SK-N-SH treated with all-trans-retinoic acid at 6 μM for 48 hours (cell line): ENCODE measurements at regions not wholly inside any gene's neighbourhood (a gene's known extent, or its start where the extent isn't known, plus 50 kb on each side); places are given as distances from the start of the nearest gene placed in this dataset.

Experiments used
- ATAC-seq: fragments of 200-7000 bp; cut with Tn5 transposase; 3 replicates; pipeline ENCODE4 v1.9.1; 2020; ENCODE audit warnings: mild to moderate bottlenecking, moderate library complexity
- ARNTL ChIP-seq: fragments of 450-650 bp; formaldehyde crosslinking; IDR thresholded peaks from 2 replicates; pipeline ENCODE4 v1.5.0; 2020; ENCODE audit warnings: low read depth, mild to moderate bottlenecking, moderate library complexity, borderline replicate concordance
- BACH2 ChIP-seq: fragments of 250-450 bp; sonication (Bioruptor Pico); IDR thresholded peaks from 2 replicates; pipeline ENCODE4 v1.9.0; 2021; ENCODE audit warnings: mild to moderate bottlenecking, borderline replicate concordance
- CSDC2 ChIP-seq: fragments of 250-450 bp; sonication (Bioruptor Pico); IDR thresholded peaks from 2 replicates; pipeline ENCODE4 v1.5.0; 2020; ENCODE audit warnings: mild to moderate bottlenecking, moderate library complexity
- ESRRG ChIP-seq: fragments of 250-450 bp; sonication (Bioruptor Pico); IDR thresholded peaks from 2 replicates; pipeline ENCODE4 v1.6.1; 2021; ENCODE audit warnings: mild to moderate bottlenecking
- ISL1 ChIP-seq: fragments of 250-450 bp; sonication (Bioruptor Pico); IDR thresholded peaks from 2 replicates; pipeline ENCODE4 v2.1.2; 2022; ENCODE audit warnings: mild to moderate bottlenecking, moderate library complexity
- PPARA ChIP-seq: fragments of 250-450 bp; sonication (Bioruptor Pico); IDR thresholded peaks from 2 replicates; pipeline ENCODE4 v1.5.0; 2020; ENCODE audit warnings: mild to moderate bottlenecking, borderline replicate concordance
- RARB ChIP-seq: fragments of 250-450 bp; sonication (Bioruptor Pico); IDR thresholded peaks from 2 replicates; pipeline ENCODE4 v1.8.0; 2021; ENCODE audit warnings: mild to moderate bottlenecking, moderate library complexity
- SNAI2 ChIP-seq: fragments of 250-450 bp; sonication (Bioruptor Pico); IDR thresholded peaks from 2 replicates; pipeline ENCODE4 v1.5.0; 2020; ENCODE audit warnings: mild to moderate bottlenecking, moderate library complexity
- TOX ChIP-seq: fragments of 250-450 bp; sonication (Bioruptor Pico); IDR thresholded peaks from 2 replicates; pipeline ENCODE4 v1.8.0; 2021; ENCODE audit warnings: mild to moderate bottlenecking, moderate library complexity, borderline replicate concordance
- ZC3H10 ChIP-seq: fragments of 250-450 bp; sonication (Bioruptor Pico); IDR thresholded peaks from 2 replicates; pipeline ENCODE4 v1.5.1; 2021; ENCODE audit warnings: mild to moderate bottlenecking, moderate library complexity
- ZFP3 ChIP-seq: fragments of 250-450 bp; sonication (Bioruptor Pico); IDR thresholded peaks from 2 replicates; pipeline ENCODE4 v1.5.0; 2020; ENCODE audit warnings: mild to moderate bottlenecking, moderate library complexity
- ZFP30 ChIP-seq: fragments of 450-650 bp; formaldehyde crosslinking; IDR thresholded peaks from 2 replicates; pipeline ENCODE4 v1.5.0; 2022; ENCODE audit warnings: mild to moderate bottlenecking, moderate library complexity
- ZNF565 ChIP-seq: fragments of 450-650 bp; formaldehyde crosslinking; conservative IDR thresholded peaks from 2 replicates; pipeline ENCODE4 v1.5.0; 2020; ENCODE audit warnings: low read depth, mild to moderate bottlenecking, moderate library complexity
- ZNF70 ChIP-seq: fragments of 450-650 bp; formaldehyde crosslinking; IDR thresholded peaks from 2 replicates; pipeline ENCODE4 v1.5.0; 2020; ENCODE audit warnings: mild to moderate bottlenecking, moderate library complexity
- TF ChIP-seq, protein P1 (sequence below): fragments of 250-450 bp; sonication (Bioruptor Pico); IDR thresholded peaks from 2 replicates; pipeline ENCODE4 v1.8.0; 2021; ENCODE audit warnings: low read depth, mild to moderate bottlenecking, moderate library complexity, borderline replicate concordance
- TF ChIP-seq, protein P2 (sequence below): fragments of 250-450 bp; sonication (Bioruptor Pico); IDR thresholded peaks from 2 replicates; pipeline ENCODE4 v1.5.1; 2020; ENCODE audit warnings: low read depth, mild to moderate bottlenecking, moderate library complexity
- TF ChIP-seq, protein P3 (sequence below): fragments of 250-450 bp; sonication (Bioruptor Pico); IDR thresholded peaks from 2 replicates; pipeline ENCODE4 v1.5.1; 2021; ENCODE audit warnings: mild to moderate bottlenecking, moderate library complexity
- TF ChIP-seq, protein P4 (sequence below): fragments of 250-450 bp; sonication (Bioruptor Pico); IDR thresholded peaks from 2 replicates; pipeline ENCODE4 v1.8.0; 2020; ENCODE audit warnings: mild to moderate bottlenecking, moderate library complexity, borderline replicate concordance
- TF ChIP-seq, protein P5 (sequence below): fragments of 250-450 bp; sonication (Bioruptor Pico); IDR thresholded peaks from 2 replicates; pipeline ENCODE4 v1.5.0; 2020; ENCODE audit warnings: mild to moderate bottlenecking, moderate library complexity

DNA sequence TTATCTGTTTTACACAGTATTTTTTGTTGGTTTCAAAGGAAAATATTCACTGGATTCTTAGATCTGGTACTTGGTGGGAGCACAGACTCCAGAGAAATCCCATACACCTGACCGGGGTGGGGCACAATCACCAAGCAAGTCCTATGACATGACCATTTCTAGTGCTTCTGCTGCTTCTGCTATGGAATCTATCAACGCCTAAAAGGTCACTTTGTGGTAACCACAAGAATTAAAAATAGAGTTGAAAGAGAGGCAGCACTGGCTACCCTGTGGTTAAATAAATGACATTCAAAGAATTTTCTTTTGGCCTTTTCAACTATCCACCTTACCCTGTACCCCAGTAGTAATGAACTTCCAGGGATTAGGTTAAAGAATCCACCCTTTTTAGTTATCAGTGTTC is 329.9 kb upstream of the VWC2 start:
- TF ChIP-seq ZNF565 (CRISPR knock-in tag) (no peak), ZFP3 (CRISPR knock-in tag) (no peak), SNAI2 (no peak)
- TF ChIP-seq, protein P1, sequence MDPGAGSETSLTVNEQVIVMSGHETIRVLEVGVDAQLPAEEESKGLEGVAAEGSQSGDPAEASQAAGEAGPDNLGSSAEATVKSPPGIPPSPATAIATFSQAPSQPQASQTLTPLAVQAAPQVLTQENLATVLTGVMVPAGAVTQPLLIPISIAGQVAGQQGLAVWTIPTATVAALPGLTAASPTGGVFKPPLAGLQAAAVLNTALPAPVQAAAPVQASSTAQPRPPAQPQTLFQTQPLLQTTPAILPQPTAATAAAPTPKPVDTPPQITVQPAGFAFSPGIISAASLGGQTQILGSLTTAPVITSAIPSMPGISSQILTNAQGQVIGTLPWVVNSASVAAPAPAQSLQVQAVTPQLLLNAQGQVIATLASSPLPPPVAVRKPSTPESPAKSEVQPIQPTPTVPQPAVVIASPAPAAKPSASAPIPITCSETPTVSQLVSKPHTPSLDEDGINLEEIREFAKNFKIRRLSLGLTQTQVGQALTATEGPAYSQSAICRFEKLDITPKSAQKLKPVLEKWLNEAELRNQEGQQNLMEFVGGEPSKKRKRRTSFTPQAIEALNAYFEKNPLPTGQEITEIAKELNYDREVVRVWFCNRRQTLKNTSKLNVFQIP (CRISPR knock-in tag), result no peak
- TF ChIP-seq, protein P2, sequence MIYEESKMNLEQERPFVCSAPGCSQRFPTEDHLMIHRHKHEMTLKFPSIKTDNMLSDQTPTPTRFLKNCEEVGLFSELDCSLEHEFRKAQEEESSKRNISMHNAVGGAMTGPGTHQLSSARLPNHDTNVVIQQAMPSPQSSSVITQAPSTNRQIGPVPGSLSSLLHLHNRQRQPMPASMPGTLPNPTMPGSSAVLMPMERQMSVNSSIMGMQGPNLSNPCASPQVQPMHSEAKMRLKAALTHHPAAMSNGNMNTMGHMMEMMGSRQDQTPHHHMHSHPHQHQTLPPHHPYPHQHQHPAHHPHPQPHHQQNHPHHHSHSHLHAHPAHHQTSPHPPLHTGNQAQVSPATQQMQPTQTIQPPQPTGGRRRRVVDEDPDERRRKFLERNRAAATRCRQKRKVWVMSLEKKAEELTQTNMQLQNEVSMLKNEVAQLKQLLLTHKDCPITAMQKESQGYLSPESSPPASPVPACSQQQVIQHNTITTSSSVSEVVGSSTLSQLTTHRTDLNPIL (CRISPR knock-in tag), result no peak
- no peak for ATAC-seq

DNA sequence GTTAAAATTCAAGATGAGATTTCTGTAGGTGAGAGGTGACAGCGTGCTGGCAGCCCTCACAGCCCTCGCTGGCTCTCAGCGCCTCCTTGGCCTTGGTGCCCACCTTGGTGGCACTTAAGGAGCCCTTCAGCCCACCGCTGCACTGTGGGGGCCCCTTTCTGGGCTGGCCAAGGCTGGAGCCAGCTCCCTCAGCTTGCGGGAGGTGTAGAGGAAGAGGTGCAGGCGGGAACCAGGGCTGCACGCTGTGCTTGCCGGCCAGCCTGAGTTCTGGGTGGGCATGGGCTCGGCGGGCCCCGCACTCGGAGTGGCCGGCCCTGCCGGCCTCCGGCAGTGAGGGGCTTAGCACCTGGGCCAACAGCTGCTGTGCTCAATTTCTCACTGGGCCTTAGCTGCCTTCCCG is 320.0 kb upstream of the VWC2 start:
- no peak for ATAC-seq
- TF ChIP-seq BACH2 (CRISPR knock-in tag), result no peak
- TF ChIP-seq, protein P3, sequence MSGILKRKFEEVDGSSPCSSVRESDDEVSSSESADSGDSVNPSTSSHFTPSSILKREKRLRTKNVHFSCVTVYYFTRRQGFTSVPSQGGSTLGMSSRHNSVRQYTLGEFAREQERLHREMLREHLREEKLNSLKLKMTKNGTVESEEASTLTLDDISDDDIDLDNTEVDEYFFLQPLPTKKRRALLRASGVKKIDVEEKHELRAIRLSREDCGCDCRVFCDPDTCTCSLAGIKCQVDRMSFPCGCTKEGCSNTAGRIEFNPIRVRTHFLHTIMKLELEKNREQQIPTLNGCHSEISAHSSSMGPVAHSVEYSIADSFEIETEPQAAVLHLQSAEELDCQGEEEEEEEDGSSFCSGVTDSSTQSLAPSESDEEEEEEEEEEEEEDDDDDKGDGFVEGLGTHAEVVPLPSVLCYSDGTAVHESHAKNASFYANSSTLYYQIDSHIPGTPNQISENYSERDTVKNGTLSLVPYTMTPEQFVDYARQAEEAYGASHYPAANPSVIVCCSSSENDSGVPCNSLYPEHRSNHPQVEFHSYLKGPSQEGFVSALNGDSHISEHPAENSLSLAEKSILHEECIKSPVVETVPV (CRISPR knock-in tag), result no peak
- TF ChIP-seq, protein P4, sequence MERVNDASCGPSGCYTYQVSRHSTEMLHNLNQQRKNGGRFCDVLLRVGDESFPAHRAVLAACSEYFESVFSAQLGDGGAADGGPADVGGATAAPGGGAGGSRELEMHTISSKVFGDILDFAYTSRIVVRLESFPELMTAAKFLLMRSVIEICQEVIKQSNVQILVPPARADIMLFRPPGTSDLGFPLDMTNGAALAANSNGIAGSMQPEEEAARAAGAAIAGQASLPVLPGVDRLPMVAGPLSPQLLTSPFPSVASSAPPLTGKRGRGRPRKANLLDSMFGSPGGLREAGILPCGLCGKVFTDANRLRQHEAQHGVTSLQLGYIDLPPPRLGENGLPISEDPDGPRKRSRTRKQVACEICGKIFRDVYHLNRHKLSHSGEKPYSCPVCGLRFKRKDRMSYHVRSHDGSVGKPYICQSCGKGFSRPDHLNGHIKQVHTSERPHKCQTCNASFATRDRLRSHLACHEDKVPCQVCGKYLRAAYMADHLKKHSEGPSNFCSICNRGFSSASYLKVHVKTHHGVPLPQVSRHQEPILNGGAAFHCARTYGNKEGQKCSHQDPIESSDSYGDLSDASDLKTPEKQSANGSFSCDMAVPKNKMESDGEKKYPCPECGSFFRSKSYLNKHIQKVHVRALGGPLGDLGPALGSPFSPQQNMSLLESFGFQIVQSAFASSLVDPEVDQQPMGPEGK (CRISPR knock-in tag), result no peak
- TF ChIP-seq CSDC2, result no peak
- TF ChIP-seq ZC3H10 (CRISPR knock-in tag), result no peak
- TF ChIP-seq, protein P1 (CRISPR knock-in tag), result no peak
- TF ChIP-seq, protein P2 (CRISPR knock-in tag), result no peak
- TF ChIP-seq ESRRG (CRISPR knock-in tag), result no peak
- TF ChIP-seq ZFP30 (CRISPR knock-in tag), result no peak
- no peak for TF ChIP-seq ZNF70
- TF ChIP-seq RARB, result no peak
- no peak for TF ChIP-seq ARNTL (CRISPR knock-in tag)

DNA sequence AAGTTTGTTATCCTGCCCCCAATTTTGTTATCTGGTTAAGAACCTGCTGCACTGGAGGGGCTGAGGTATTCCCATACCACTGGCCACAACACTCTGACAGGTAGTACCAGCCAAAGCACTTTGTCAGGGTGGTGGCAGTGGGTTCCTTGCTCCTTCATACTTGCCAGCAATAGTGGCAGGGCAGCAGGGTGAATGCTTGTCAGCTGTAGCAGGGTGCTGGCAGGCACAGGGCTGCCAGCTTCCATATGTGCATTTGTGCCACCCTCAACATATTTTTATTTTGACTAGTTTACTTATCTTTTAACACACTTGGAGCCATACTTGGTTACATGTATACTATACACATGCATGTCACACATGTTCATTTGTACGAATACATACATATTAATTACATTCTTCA is 294.0 kb upstream of the VWC2 start:
- TF ChIP-seq, protein P4 (CRISPR knock-in tag), result no peak
- TF ChIP-seq, protein P5, sequence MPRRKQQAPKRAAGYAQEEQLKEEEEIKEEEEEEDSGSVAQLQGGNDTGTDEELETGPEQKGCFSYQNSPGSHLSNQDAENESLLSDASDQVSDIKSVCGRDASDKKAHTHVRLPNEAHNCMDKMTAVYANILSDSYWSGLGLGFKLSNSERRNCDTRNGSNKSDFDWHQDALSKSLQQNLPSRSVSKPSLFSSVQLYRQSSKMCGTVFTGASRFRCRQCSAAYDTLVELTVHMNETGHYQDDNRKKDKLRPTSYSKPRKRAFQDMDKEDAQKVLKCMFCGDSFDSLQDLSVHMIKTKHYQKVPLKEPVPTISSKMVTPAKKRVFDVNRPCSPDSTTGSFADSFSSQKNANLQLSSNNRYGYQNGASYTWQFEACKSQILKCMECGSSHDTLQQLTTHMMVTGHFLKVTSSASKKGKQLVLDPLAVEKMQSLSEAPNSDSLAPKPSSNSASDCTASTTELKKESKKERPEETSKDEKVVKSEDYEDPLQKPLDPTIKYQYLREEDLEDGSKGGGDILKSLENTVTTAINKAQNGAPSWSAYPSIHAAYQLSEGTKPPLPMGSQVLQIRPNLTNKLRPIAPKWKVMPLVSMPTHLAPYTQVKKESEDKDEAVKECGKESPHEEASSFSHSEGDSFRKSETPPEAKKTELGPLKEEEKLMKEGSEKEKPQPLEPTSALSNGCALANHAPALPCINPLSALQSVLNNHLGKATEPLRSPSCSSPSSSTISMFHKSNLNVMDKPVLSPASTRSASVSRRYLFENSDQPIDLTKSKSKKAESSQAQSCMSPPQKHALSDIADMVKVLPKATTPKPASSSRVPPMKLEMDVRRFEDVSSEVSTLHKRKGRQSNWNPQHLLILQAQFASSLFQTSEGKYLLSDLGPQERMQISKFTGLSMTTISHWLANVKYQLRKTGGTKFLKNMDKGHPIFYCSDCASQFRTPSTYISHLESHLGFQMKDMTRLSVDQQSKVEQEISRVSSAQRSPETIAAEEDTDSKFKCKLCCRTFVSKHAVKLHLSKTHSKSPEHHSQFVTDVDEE (CRISPR knock-in tag), result no peak
- TF ChIP-seq, protein P2 (CRISPR knock-in tag), result no peak
- TF ChIP-seq, protein P1 (CRISPR knock-in tag), result no peak
- no peak for TF ChIP-seq SNAI2
- TF ChIP-seq ISL1 (CRISPR knock-in tag), result no peak
- TF ChIP-seq ESRRG (CRISPR knock-in tag), result no peak
- no peak for TF ChIP-seq TOX (CRISPR knock-in tag)
- TF ChIP-seq ZC3H10 (CRISPR knock-in tag), result no peak
- TF ChIP-seq PPARA (CRISPR knock-in tag), result no peak

More for the DNA sequence above, 294.0 kb upstream of the VWC2 start:
- no peak for ATAC-seq
